SK-N-MC (cell line): ENCODE measurements at regions not wholly inside any gene's neighbourhood (a gene's known extent, or its start where the extent isn't known, plus 50 kb on each side); places are given as distances from the start of the nearest gene placed in this dataset.

ENCODE experiments used
- EZH2 ChIP-seq: fragments of 200-600 bp; sonication (generic); IDR thresholded peaks from one replicate; pipeline ENCODE4 v1.6.1; 2017; ENCODE audit warnings: antibody characterized with exemption
- POLR2AphosphoS5 ChIP-seq: IDR thresholded peaks from 2 replicates; pipeline ENCODE4 v1.6.1; 2012; ENCODE audit warnings: mild to moderate bottlenecking, low read depth, low read length, borderline replicate concordance

DNA sequence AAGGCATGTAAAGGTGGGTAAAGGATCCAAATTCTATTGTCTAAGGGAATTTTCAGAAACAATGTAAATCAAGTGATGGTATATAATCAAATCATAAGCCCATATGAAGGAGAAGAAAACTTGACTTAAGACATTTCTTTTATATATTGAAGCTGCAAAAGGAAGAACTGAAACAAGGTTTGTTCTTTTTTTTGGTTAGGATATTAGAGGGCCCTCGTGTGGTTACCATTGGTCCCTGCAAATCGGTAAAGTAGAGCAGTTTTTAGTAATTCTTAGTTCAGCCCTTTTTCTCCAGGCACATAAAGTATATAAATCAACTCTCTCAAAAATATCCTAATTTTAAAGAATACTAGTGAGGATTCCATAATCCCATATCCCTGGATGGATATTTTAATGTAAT lies 105.6 kb upstream of the STK17B start:
- TF ChIP-seq POLR2AphosphoS5 (no peak), EZH2 (no peak)
